Muscle of back (tissue), 3 donors: ENCODE measurements at regions not wholly inside any gene's neighbourhood (a gene's known extent, or its start where the extent isn't known, plus 50 kb on each side); places are given as distances from the start of the nearest gene placed in this dataset.

Experiments used
- DNase-seq, 3 donors: peaks; one replicate each; pipeline versions ENCODE4 v3.0.0 to v3.0.0-alpha.2; 2013

- no peak for DNase-seq
Observed at GRCh38 chr20:58092353-58092752, 136.1 kb downstream of the ANKRD60 start.

DNA sequence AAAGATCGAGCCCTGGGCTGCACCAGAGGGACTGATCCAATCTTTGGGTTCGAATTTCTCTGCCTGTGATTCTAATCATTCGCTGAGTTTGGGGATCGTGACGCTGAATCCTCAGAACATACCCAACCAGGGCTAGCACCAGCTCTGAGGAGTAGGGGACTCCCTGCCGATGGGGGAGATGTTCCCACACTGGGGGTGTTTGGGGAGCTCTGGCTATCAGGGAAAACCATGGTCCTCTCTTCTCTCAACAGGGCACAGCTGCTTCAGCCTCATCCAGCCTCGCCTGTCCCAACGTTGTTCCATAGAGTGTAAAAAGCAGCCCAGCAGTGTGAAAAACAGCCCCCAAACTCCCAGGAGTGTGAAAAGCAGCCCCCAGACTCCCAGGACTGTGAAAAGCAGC, 136.6 kb downstream of the ANKRD60 start:
- no peak for DNase-seq

- DNase-seq: no peak
Observed at GRCh38 chr20:58090161-58090560, 138.3 kb downstream of the ANKRD60 start.

GRCh38 chr20:58088625-58089024, 139.8 kb downstream of the ANKRD60 start:
- no peak for DNase-seq

GRCh38 chr20:58088105-58088504, 140.3 kb downstream of the ANKRD60 start:
- DNase-seq: no peak

GRCh38 chr20:58087562-58087858, 140.9 kb downstream of the ANKRD60 start:
- no peak for DNase-seq

- peak in 1 of 3 donors; percentile 40 for DNase-seq
Observed at GRCh38 chr20:58086763-58087561, 141.5 kb downstream of the ANKRD60 start.

GRCh38 chr20:58084966-58085365, 143.5 kb downstream of the ANKRD60 start:
- no peak for DNase-seq

- DNase-seq: no peak
Observed at GRCh38 chr20:58084566-58084965, 143.9 kb downstream of the ANKRD60 start.

DNA sequence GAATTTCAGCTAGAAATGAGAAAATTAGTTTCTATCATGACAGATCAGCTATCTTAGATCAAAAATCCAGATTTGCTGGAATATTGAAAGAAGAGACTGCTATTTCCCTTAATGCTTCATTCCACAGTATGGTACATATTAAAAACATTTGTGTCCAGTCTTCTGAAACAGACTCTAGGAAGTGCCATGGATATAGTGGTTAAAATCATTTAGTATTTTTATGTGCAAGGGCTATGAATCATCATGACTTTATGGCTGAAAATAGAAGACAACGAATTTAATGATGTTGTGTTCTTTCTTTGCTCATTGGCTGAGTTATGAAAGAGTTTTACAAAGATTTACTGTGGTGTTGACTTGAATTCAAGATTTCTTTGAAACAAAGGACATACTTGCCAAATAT, 146.6 kb downstream of the ANKRD60 start:
- peak in 1 of 3 donors; percentile 64 for DNase-seq

- peak; percentile 61 to 76 (median 75) for DNase-seq
Observed at GRCh38 chr20:58078741-58079522, 149.5 kb downstream of the ANKRD60 start.

DNA sequence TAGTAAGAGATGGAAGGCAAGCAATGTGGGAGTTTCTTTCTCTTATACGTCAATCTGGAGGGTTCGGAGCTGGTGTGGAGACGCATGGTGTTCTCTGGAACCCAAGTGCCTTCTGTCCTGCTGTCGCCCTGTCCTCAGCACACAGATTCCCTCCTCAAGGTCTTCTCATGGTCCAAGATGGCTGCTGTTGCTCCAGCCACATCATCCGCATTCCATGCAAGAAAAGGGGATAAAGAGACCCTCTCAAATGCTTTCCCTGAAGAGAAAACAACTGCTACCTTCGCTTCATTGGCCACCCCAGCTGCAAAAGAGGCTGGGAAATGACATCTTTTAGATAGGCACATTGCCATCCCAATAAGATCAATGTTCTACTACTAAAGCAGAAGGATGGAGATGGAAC, 151.2 kb downstream of the ANKRD60 start:
- DNase-seq: no peak

DNA sequence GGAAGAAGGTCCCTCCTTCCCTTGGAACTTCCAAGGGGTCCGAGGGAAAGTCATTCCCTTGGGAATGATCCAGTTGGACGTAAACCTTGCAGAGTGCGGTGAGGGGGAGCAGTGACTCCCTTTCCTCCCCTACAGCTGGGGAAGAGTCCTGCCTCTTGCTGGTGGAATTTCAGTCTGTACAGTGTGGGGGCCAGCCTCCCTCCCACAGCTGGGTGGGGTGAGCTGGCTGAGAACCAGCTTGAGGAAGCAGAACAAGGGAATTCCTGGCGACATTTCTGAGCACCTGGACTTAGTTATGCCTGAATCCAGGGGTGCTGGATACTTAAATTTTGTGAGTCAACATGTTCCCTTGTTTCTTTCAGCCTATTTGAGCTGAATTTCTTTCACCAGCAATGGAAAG, 152.0 kb downstream of the ANKRD60 start:
- peak in 1 of 3 donors; percentile 49 for DNase-seq

DNA sequence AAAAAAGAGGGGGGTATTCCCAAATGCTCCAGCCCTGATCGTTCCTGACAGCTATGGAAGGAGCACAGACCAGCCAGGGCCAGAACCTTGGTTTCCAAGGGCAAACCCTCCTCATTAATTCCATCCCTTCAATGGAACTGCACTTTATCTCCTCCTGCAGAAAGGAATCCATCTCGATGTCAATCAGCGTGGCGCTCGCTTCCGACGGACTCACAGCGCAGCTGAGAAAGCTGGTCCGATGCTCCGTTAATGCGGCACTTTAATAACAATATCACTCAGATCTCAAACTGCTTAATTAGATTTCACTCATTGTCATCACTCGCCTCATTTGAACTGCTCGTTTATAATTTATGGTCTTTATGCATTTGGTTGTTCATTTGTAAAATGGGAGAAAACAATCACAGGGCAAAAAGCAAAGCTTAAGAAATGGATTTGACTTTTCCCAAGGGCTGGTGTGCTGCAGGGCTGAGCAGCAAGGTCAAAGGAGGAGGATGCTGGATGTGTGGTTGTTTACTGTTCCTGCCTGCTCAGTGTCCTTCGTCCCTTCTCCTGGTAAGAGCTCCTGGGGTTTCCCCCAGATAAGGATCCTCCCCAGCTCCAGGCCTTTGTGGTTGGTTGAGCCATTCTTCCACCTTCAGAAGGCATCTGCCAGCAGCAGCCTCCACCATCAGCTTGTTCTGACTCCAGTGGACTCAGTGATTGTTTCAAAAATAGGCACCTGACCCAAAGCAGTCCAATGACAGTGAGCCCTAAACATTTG, 152.7 kb downstream of the ANKRD60 start:
- DNase-seq: no peak

GRCh38 chr20:58073945-58074856, 154.3 kb downstream of the ANKRD60 start:
- no peak for DNase-seq

- no peak for DNase-seq
Observed at GRCh38 chr20:58072695-58073671, 155.5 kb downstream of the ANKRD60 start.

DNA sequence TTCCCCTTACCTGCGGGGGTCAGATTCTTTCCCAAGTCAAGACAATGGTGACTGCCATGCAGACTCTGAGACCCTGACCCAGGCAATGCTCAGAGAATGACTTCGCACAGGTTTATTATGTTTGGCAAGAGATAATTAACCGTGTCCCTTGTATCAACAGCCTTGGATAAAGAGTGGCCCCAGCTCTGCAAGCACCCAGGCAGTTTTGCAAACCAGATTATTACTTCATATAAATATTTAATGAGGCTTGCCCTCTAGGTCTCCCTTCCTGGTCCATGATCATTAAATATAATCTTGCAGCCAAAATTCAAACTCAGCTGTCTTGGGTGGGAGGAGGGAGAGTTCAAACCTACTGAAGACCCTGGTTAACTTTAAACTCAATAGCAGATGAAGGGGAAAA, 156.5 kb downstream of the ANKRD60 start:
- DNase-seq: no peak

- DNase-seq: no peak
Observed at GRCh38 chr20:58071298-58071697, 157.2 kb downstream of the ANKRD60 start.

DNA sequence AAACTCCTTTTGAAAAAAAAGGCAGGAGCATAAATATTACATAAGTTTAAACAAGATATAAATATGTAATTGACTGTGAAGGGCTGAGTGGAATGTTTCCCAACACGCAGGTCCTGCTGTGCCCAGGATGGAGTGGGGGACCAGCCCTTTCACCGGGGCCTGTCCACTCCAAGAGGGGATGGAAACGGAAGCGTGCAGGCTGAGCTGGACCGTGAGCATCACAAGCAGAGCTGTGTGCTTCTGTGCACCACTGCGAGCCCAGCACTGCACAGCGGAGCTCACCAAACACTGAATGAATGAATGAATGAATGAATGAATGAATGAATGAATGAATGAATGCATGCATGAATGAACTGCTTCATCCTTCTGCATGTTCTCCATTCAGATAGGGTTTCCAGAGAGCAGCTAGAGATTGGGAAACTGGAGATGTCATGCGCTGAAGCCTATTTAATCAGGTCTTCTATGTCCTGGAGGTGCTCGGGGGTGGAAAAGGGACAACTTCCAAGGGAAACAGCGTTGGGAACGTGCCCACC, 157.7 kb downstream of the ANKRD60 start:
- DNase-seq: no peak
